Tibial nerve (tissue), 4 donors: ENCODE measurements at regions not wholly inside any gene's neighbourhood (a gene's known extent, or its start where the extent isn't known, plus 50 kb on each side); places are given as distances from the start of the nearest gene placed in this dataset.

Source experiments
- CTCF ChIP-seq, 5 experiments: fragments of 200-600 bp in 3 of 5; fragments of 450-650 bp in 2 of 5; sonication (generic) in 3 of 5; IDR thresholded peaks; one replicate each; pipeline ENCODE4 v1.5.1; 2016 to 2019; ENCODE audit warnings: antibody characterized with exemption in 5 of 5, mild to moderate bottlenecking in 3 of 5, moderate library complexity in 2 of 5
- EP300 ChIP-seq, 2 donors: sonication (generic); formaldehyde crosslinking; IDR thresholded peaks; one replicate each; pipeline ENCODE4 v1.6.1; 2017; ENCODE audit warnings: antibody characterized with exemption in 2 of 2, mild to moderate bottlenecking in 1 of 2
- POLR2A ChIP-seq, 2 donors: fragments of 450-650 bp; IDR thresholded peaks; one replicate each; pipeline ENCODE4 v1.6.1; 2017; ENCODE audit warnings: antibody characterized with exemption in 2 of 2, mild to moderate bottlenecking in 2 of 2, moderate library complexity in 2 of 2

- TF ChIP-seq CTCF (IDR thresholded peaks at IDR 0.05): no peak
- TF ChIP-seq EP300 (IDR thresholded peaks at IDR 0.05): no peak
- no peak for TF ChIP-seq POLR2A (IDR thresholded peaks at IDR 0.05)
Observed at GRCh38 chr10:105973360-105973759, 1191.1 kb downstream of the SORCS1 start.
